SK-N-SH (cell line): ENCODE measurements at regions not wholly inside any gene's neighbourhood (a gene's known extent, or its start where the extent isn't known, plus 50 kb on each side); places are given as distances from the start of the nearest gene placed in this dataset.

Experiments
- CTCF ChIA-PET: fragments of 300-600, 350-600 bp; formaldehyde crosslinking; extraction: SDS; loops from one replicate; lab custom pipeline; 2021; lab: Yijun Ruan, JAX
- POLR2A ChIA-PET: fragments of 350-600 bp; sonication (Branson Sonifier 250); formaldehyde crosslinking; extraction: SDS; loops from one replicate; lab custom pipeline; 2020; ENCODE audit warnings: antibody characterized with exemption, inconsistent platforms; lab: Yijun Ruan, JAX
- DNase-seq: peaks from one replicate; pipeline ENCODE4 v3.0.0; 2012
- H2AFZ ChIP-seq: fragments of 200-600 bp; sonication (generic); 2 replicates; pipeline ENCODE4 v1.8.1; 2016; ENCODE audit warnings: antibody characterized with exemption, mild to moderate bottlenecking, low read depth
- H3F3A ChIP-seq: fragments of 200-600 bp; sonication (generic); replicated peaks from 2 replicates; pipeline ENCODE3; 2016; ENCODE audit warnings: antibody characterized with exemption, mild to moderate bottlenecking; ENCODE audit not compliant: insufficient read depth
- H3K27ac ChIP-seq, 2 experiments: fragments of 200-500 bp in 1 of 2; fragments of 200-600 bp in 1 of 2; sonication (Bioruptor generic) in 1 of 2; sonication (generic), shearing (Covaris generic) in 1 of 2; 2 replicates each; pipeline versions ENCODE4 v1.5.1 to v1.6.1; 2014 to 2016; ENCODE audit warnings: low read depth in 2 of 2, inconsistent platforms in 1 of 2, low read length in 1 of 2, mild to moderate bottlenecking in 1 of 2, mixed read lengths in 1 of 2
- H3K27me3 ChIP-seq: fragments of 200-600 bp; sonication (generic), shearing (Covaris generic); 2 replicates; pipeline ENCODE4 v1.6.1; 2016; ENCODE audit warnings: mixed run types; ENCODE audit not compliant: insufficient read depth
- H3K36me3 ChIP-seq, 2 experiments: fragments of 200-500 bp in 1 of 2; fragments of 200-600 bp in 1 of 2; sonication (Bioruptor generic) in 1 of 2; sonication (generic) in 1 of 2; replicated peaks in 1 of 2; 2 replicates each; pipeline versions ENCODE3 to v1.5.1; 2014 to 2016; ENCODE audit warnings: low read length in 1 of 2, mild to moderate bottlenecking in 1 of 2; ENCODE audit not compliant: insufficient read depth in 2 of 2, control insufficient read depth in 1 of 2
- H3K4me1 ChIP-seq, 2 experiments: fragments of 200-500 bp in 1 of 2; fragments of 200-600 bp in 1 of 2; sonication (Bioruptor generic) in 1 of 2; sonication (generic), shearing (Covaris generic) in 1 of 2; 2 replicates each; pipeline versions ENCODE4 v1.5.1 to v1.6.1; 2014 to 2016; ENCODE audit warnings: low read depth in 1 of 2, low read length in 1 of 2, mixed run types in 1 of 2; ENCODE audit not compliant: insufficient read depth in 2 of 2, control insufficient read depth in 1 of 2
- H3K4me2 ChIP-seq: fragments of 200-600 bp; sonication (generic), shearing (Covaris generic); 2 replicates; pipeline ENCODE4 v1.6.1; 2017; ENCODE audit warnings: mixed run types
- H3K4me3 ChIP-seq, 2 experiments: fragments of 200-500 bp in 1 of 2; fragments of 200-600 bp in 1 of 2; sonication (Bioruptor generic) in 1 of 2; sonication (generic), shearing (Covaris generic) in 1 of 2; 2 replicates each; pipeline versions ENCODE4 v1.5.1 to v1.8.1; 2014 to 2016; ENCODE audit warnings: low read depth in 2 of 2, inconsistent platforms in 1 of 2, low read length in 1 of 2, mild to moderate bottlenecking in 1 of 2, mixed read lengths in 1 of 2, moderate library complexity in 1 of 2
- H3K79me2 ChIP-seq: fragments of 200-600 bp; sonication (generic); 2 replicates; pipeline ENCODE4 v1.8.1; 2017; ENCODE audit warnings: mild to moderate bottlenecking; ENCODE audit not compliant: insufficient read depth
- H3K9ac ChIP-seq: fragments of 200-600 bp; sonication (generic); 2 replicates; pipeline ENCODE4 v1.6.1; 2017; ENCODE audit warnings: mixed run types
- H3K9me2 ChIP-seq: fragments of 200-600 bp; sonication (generic); 2 replicates; pipeline ENCODE4 v1.6.1; 2017; ENCODE audit warnings: mixed run types
- H3K9me3 ChIP-seq: fragments of 200-600 bp; sonication (generic); 2 replicates; pipeline ENCODE4 v1.6.1; 2017; ENCODE audit warnings: mixed run types, mild to moderate bottlenecking, moderate library complexity
- H4K20me1 ChIP-seq: fragments of 200-600 bp; sonication (generic); 2 replicates; pipeline ENCODE4 v1.6.1; 2017; ENCODE audit warnings: mild to moderate bottlenecking, mixed run types; ENCODE audit not compliant: insufficient read depth
- CHD2 ChIP-seq: fragments of 150-350 bp; IDR thresholded peaks from 2 replicates; pipeline ENCODE4 v1.6.1; 2018; ENCODE audit warnings: low read length; ENCODE audit not compliant: partially characterized antibody
- CTCF ChIP-seq: fragments of 200-600 bp; sonication (generic); IDR thresholded peaks from 2 replicates; pipeline ENCODE4 v1.6.1; 2017; ENCODE audit warnings: antibody characterized with exemption, mild to moderate bottlenecking, moderate library complexity
- FOXM1 ChIP-seq: IDR thresholded peaks from 2 replicates; pipeline ENCODE4 v1.4.0; 2012; ENCODE audit warnings: low read depth, mild to moderate bottlenecking
- GABPA ChIP-seq: IDR thresholded peaks from 2 replicates; pipeline ENCODE4 v1.4.0; 2012; ENCODE audit warnings: low read depth, mild to moderate bottlenecking
- GATA2 ChIP-seq: sonication (generic); formaldehyde crosslinking; IDR thresholded peaks from 2 replicates; pipeline ENCODE4 v1.5.0; 2020; ENCODE audit warnings: mild to moderate bottlenecking, missing genetic modification reagents
- MXI1 ChIP-seq: IDR thresholded peaks from 2 replicates; pipeline ENCODE4 v1.6.1; 2012; ENCODE audit warnings: mild to moderate bottlenecking, low read depth, low read length, improper control_type of control experiment
- NFIC ChIP-seq: IDR thresholded peaks from 2 replicates; pipeline ENCODE4 v1.4.0; 2012; ENCODE audit warnings: borderline replicate concordance
- RAD21 ChIP-seq: IDR thresholded peaks from 2 replicates; pipeline ENCODE4 v1.6.1; 2012; ENCODE audit warnings: mild to moderate bottlenecking, low read length
- RCOR1 ChIP-seq: fragments of 150-350 bp; IDR thresholded peaks from 2 replicates; pipeline ENCODE4 v1.6.1; 2017; ENCODE audit warnings: antibody characterized with exemption, low read length
- RXRA ChIP-seq: IDR thresholded peaks from 2 replicates; pipeline ENCODE4 v1.4.0; 2012; ENCODE audit warnings: low read depth, mild to moderate bottlenecking, borderline replicate concordance
- TAF1 ChIP-seq: IDR thresholded peaks from 2 replicates; pipeline ENCODE4 v1.6.1; 2012; ENCODE audit warnings: low read depth, mild to moderate bottlenecking, low read length, moderate library complexity, borderline replicate concordance
- TCF12 ChIP-seq: IDR thresholded peaks from 2 replicates; pipeline ENCODE4 v1.4.0; 2012
- TEAD4 ChIP-seq: IDR thresholded peaks from 2 replicates; pipeline ENCODE4 v1.4.0; 2012; ENCODE audit warnings: mild to moderate bottlenecking, borderline replicate concordance; ENCODE audit not compliant: insufficient read depth
- USF1 ChIP-seq: IDR thresholded peaks from 2 replicates; pipeline ENCODE4 v1.4.0; 2012; ENCODE audit warnings: low read depth, borderline replicate concordance
- WGBS: methylation state at CpG from one replicate; pipeline ENCODE4 v1.1.6; 2017; ENCODE audit warnings: low lambda C conversion rate; 5-methylcytosine and 5-hydroxymethylcytosine counted together

GRCh38 chr3:23659274-23659673 lies 146.5 kb upstream of the UBE2E1 start:
- Histone ChIP-seq H3K4me3 (no peak overlapping the region), H2AFZ (no peak overlapping the region), H3K9me3 (no peaks in the 10 kb centered on the region), H3F3A (no peaks in the 10 kb centered on the region), H3K9me2 (no peaks in the 10 kb centered on the region), H3K9ac (no peak overlapping the region), H3K4me1 (peaks cover 0 to 5% of the 10 kb centered on the region in 2 experiments; a peak in 1 of 4 replicates), H3K79me2 (no peaks in the 10 kb centered on the region), H3K27ac (no peak overlapping the region), H3K4me2 (no peak overlapping the region), H3K27me3 (no peaks in the 10 kb centered on the region), H4K20me1 (no peaks in the 10 kb centered on the region), H3K36me3 (no peaks in the 10 kb centered on the region)
- ChIA-PET CTCF (interaction anchor here (1.2 kb wide), 1 partner anchor 92 kb away, joined by 3 read pairs; no protein-coding TSS in a partner anchor), POLR2A (no interaction called here)
- TF ChIP-seq RXRA (no peak), CHD2 (no peak), RAD21 (no peak), GABPA (no peak), FOXM1 (no peak), MXI1 (no peak), USF1 (no peak), TAF1 (no peak), TCF12 (no peak), CTCF (no peak), GATA2 (no peak), RCOR1 (no peak)
- 88% methylated on average over 8 of the region's 8 CpGs for WGBS
- no peak for DNase-seq

GRCh38 chr3:23659840-23660430 lies 145.8 kb upstream of the UBE2E1 start:
- Histone ChIP-seq H3K4me2 (no peak overlapping the region), H3K36me3 (no peaks in the 10 kb centered on the region), H3K9me3 (no peaks in the 10 kb centered on the region), H3K4me1 (peaks cover 0 to 5% of the 10 kb centered on the region in 2 experiments; a peak in 1 of 4 replicates), H3K9me2 (no peaks in the 10 kb centered on the region), H2AFZ (no peak overlapping the region), H3K79me2 (no peaks in the 10 kb centered on the region), H3F3A (no peaks in the 10 kb centered on the region), H3K27me3 (no peaks in the 10 kb centered on the region), H3K9ac (no peak overlapping the region), H3K27ac (no peak overlapping the region), H4K20me1 (no peaks in the 10 kb centered on the region), H3K4me3 (no peak overlapping the region)
- no peak for DNase-seq
- WGBS, result 70% methylated on average over 5 of the region's 5 CpGs
- POLR2A ChIA-PET, result no interaction called here
- CTCF ChIA-PET, result no interaction called here
- TF ChIP-seq CHD2 (no peak), RAD21 (no peak), TEAD4 (no peak), NFIC (no peak), USF1 (no peak)
